ENCODE measurements at regions not wholly inside any gene's neighbourhood (a gene's known extent, or its start where the extent isn't known, plus 50 kb on each side); places are given as distances from the start of the nearest gene placed in this dataset.
"Not testable (repeated sequence)": the region's sequence is repeated elsewhere in the genome, so short reads cannot be mapped to it uniquely, and the experiment has no call there.

GRCh38 chr14:105641075-105641937 lies 114.9 kb downstream of the TMEM121 start:
- Histone ChIP-seq H3K4me3 (no peak overlapping the region), H3K36me3 (no peaks in the 10 kb centered on the region), H3K9me3 (no peaks in the 10 kb centered on the region), H3K4me1 (peaks cover 0 to 7% (median 0%) of the 10 kb centered on the region in 12 donors), H3K27ac (no peak overlapping the region), H3K27me3 (no peaks in the 10 kb centered on the region)
- intact Hi-C loops (cut with DNase I): no loop called here
- ATAC-seq (peak in 1 of 4 donors; percentile 48), DNase-seq (peak in 2 of 5 donors; percentile 15 to 31)
- 77 to 86% (median 82%) methylated on average over 12 to 17 of the region's 17 CpGs for WGBS, 4 donors
- TF ChIP-seq CTCF (IDR thresholded peaks at IDR 0.05) (no peak), POLR2A (IDR thresholded peaks at IDR 0.05) (no peak)

GRCh38 chr14:105641951-105642350 lies 115.6 kb downstream of the TMEM121 start:
- H3K27me3 ChIP-seq; H3K4me1 ChIP-seq; H3K36me3 ChIP-seq; intact Hi-C loops (cut with DNase I); H3K9me3 ChIP-seq; H3K4me3 ChIP-seq; H3K27ac ChIP-seq: not testable (repeated sequence)
- 75 to 83% methylated on average over 11 to 12 of the region's 12 CpGs; no CpG with 5 or more reads in 2 of the 4 donors for WGBS, 4 donors
- ATAC-seq: peak in 1 of 4 donors; percentile 21
- DNase-seq: peak in 2 of 5 donors; percentile 13 to 32

GRCh38 chr14:105642486-105642885 lies 116.1 kb downstream of the TMEM121 start:
- intact Hi-C loops (cut with DNase I); H3K9me3 ChIP-seq; H3K27me3 ChIP-seq; H3K27ac ChIP-seq; H3K4me3 ChIP-seq; H3K4me1 ChIP-seq; H3K36me3 ChIP-seq; ATAC-seq: not testable (repeated sequence)
- DNase-seq: peak in 1 of 5 donors; percentile 31
- 86 to 92% methylated on average over 10 to 16 of the region's 19 CpGs; no CpG with 5 or more reads in 2 of the 4 donors for WGBS, 4 donors

DNA sequence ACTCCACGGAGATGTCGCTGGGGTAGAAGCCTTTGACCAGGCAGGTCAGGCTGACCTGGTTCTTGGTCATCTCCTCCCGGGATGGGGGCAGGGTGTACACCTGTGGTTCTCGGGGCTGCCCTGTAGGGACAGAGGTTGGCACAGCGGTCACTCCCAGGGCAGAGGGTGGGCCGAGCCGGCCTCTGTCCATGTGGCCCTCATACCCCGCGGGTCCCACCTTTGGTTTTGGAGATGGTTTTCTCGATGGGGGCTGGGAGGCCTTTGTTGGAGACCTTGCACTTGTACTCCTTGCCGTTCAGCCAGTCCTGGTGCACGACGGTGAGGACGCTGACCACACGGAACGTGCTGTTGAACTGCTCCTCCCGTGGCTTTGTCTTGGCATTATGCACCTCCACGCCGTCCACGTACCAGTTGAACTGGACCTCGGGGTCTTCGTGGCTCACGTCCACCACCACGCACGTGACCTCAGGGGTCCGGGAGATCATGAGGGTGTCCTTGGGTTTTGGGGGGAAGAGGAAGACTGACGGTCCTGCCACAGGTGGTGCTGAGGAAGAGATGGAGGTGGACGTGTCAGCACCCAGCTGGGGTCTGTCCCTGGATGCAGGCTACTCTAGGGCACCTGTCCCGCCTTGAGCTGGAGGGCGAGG lies 117.1 kb downstream of the TMEM121 start:
- peak in 2 of 5 donors; percentile 15 to 27 for DNase-seq
- H3K9me3 ChIP-seq: not testable (repeated sequence)

DNA sequence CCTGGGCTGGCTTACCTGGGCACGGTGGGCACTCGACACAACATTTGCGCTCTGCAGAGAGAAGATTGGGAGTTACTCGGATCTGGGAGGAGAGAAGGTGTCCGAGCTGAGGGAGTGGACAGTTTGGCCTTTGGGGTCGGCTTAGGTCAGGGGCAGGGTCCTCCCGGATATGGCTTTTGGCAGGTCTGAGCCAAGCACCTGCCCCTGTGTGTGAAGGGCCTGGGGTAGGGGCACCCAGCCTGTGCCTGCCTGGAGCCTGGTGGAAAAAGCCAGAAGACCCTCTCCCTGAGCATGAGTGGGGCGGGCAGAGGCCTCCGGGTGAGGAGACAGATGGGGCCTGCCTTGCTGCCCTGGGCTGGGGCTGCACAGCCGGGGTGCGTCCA lies 117.7 kb downstream of the TMEM121 start:
- 84 to 94% (median 86%) methylated on average over 10 to 11 of the region's 11 CpGs for WGBS, 4 donors
- H3K27ac ChIP-seq; H3K9me3 ChIP-seq; H3K4me3 ChIP-seq; intact Hi-C loops (cut with DNase I); H3K36me3 ChIP-seq; ATAC-seq; H3K27me3 ChIP-seq; H3K4me1 ChIP-seq: not testable (repeated sequence)
- peak in 2 of 5 donors; percentile 14 to 22 for DNase-seq

More for the DNA sequence above, 117.1 kb downstream of the TMEM121 start:
- H3K27ac ChIP-seq; H3K27me3 ChIP-seq; H3K36me3 ChIP-seq; ATAC-seq; H3K4me1 ChIP-seq; H3K4me3 ChIP-seq; intact Hi-C loops (cut with DNase I): not testable (repeated sequence)
- 80 to 86% (median 82%) methylated on average over 18 to 30 of the region's 30 CpGs for WGBS, 4 donors

GRCh38 chr14:105644457-105644856 lies 118.1 kb downstream of the TMEM121 start:
- 87 to 91% (median 89%) methylated on average over 4 to 19 of the region's 19 CpGs for WGBS, 4 donors
- H3K27ac ChIP-seq; intact Hi-C loops (cut with DNase I); H3K27me3 ChIP-seq; H3K36me3 ChIP-seq; H3K9me3 ChIP-seq; H3K4me3 ChIP-seq; ATAC-seq; H3K4me1 ChIP-seq: not testable (repeated sequence)
- peak in 2 of 5 donors; percentile 17 to 69 for DNase-seq

GRCh38 chr14:105644891-105645290 lies 118.5 kb downstream of the TMEM121 start:
- H3K4me1 ChIP-seq; H3K27me3 ChIP-seq; H3K9me3 ChIP-seq; H3K4me3 ChIP-seq; intact Hi-C loops (cut with DNase I); H3K36me3 ChIP-seq; H3K27ac ChIP-seq; ATAC-seq: not testable (repeated sequence)
- peak in 1 of 5 donors; percentile 23 for DNase-seq
- WGBS, 4 donors: 71 to 85% methylated on average over 8 to 10 of the region's 14 CpGs; no CpG with 5 or more reads in 2 of the 4 donors

DNA sequence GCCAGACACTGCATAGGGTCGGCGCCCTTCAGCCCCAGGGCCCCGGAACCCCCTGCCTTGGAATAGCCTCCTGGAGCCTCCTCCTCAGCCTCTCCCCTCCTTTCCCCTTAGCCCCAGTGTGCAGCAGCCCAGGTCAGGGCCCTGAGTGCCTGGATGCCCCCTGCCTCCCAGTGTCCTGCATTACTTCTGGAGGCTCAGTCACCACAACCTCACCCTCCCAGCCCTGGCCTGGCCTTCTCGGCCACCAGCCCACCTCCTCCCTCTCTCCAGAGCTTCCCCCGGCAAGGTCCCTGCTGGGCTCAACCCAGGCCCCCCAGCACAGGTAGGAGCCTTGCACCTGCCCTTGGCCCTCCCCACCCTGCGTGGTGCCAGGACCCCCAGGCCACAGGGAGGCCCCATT lies 119.0 kb downstream of the TMEM121 start:
- WGBS, 4 donors: no CpG with 5 or more reads among the region's 6 CpGs
- ATAC-seq: not testable (repeated sequence)

More for the DNA sequence above, 119.0 kb downstream of the TMEM121 start:
- H3K4me3 ChIP-seq; H3K27me3 ChIP-seq; H3K4me1 ChIP-seq; intact Hi-C loops (cut with DNase I); H3K9me3 ChIP-seq; DNase-seq; H3K27ac ChIP-seq; H3K36me3 ChIP-seq: not testable (repeated sequence)

Data from heart left ventricle (tissue), 16 donors.